IgD-negative memory B cell (primary cell): ENCODE measurements at regions not wholly inside any gene's neighbourhood (a gene's known extent, or its start where the extent isn't known, plus 50 kb on each side); places are given as distances from the start of the nearest gene placed in this dataset.

Experiments
- H3K27ac Mint-ChIP-seq, 3 donors: one replicate each; pipeline ENCODE4 v1.8.0; 2020 to 2022; ENCODE audit warnings: mild to moderate bottlenecking in 3 of 3, mixed read lengths in 3 of 3, moderate library complexity in 1 of 3
- H3K27me3 Mint-ChIP-seq: one replicate; pipeline ENCODE4 v1.8.0; 2021; ENCODE audit warnings: mixed read lengths
- H3K36me3 Mint-ChIP-seq: one replicate; pipeline ENCODE4 v1.8.0; 2020; ENCODE audit warnings: mild to moderate bottlenecking, mixed read lengths
- H3K4me1 Mint-ChIP-seq, 3 donors: one replicate each; pipeline ENCODE4 v1.8.0; 2020 to 2022; ENCODE audit warnings: mixed read lengths in 3 of 3, mild to moderate bottlenecking in 1 of 3
- H3K4me3 Mint-ChIP-seq, 4 donors: one replicate each; pipeline ENCODE4 v1.8.0; 2020 to 2022; ENCODE audit warnings: mild to moderate bottlenecking in 4 of 4, mixed read lengths in 4 of 4, moderate library complexity in 3 of 4
- H3K9me3 Mint-ChIP-seq, 3 donors: one replicate each; pipeline ENCODE4 v1.8.0; 2020 to 2021; ENCODE audit warnings: mixed read lengths in 3 of 3, mild to moderate bottlenecking in 1 of 3

GRCh38 chr22:22432479-22432878, 76.1 kb downstream of the ZNF280B start:
- Mint-ChIP-seq H3K4me1 (peaks cover 32 to 40% (median 38%) of the 10 kb centered on the region in 3 donors), H3K9me3 (peaks cover 2 to 16% (median 12%) of the 10 kb centered on the region in 3 donors), H3K4me3 (peak overlapping the region in 1 of 4 donors; percentile 23), H3K36me3 (peaks cover 3% of the 10 kb centered on the region), H3K27ac (peak overlapping the region in 1 of 3 donors; percentile 65), H3K27me3 (no peaks in the 10 kb centered on the region)

- H3K27ac Mint-ChIP-seq, result no peak overlapping the region
- peaks cover 3% of the 10 kb centered on the region for H3K27me3 Mint-ChIP-seq
- H3K36me3 Mint-ChIP-seq, result peaks cover 3% of the 10 kb centered on the region
- peaks cover 27 to 36% (median 35%) of the 10 kb centered on the region in 3 donors for H3K4me1 Mint-ChIP-seq
- H3K9me3 Mint-ChIP-seq, result peaks cover 2 to 16% (median 12%) of the 10 kb centered on the region in 3 donors
- H3K4me3 Mint-ChIP-seq, result peak overlapping the region in 1 of 4 donors; percentile 23
These were observed 75.6 kb downstream of the ZNF280B start for GRCh38 chr22:22432937-22433336.

GRCh38 chr22:22433770-22434169, 74.8 kb downstream of the ZNF280B start:
- Mint-ChIP-seq H3K27me3 (peaks cover 6% of the 10 kb centered on the region), H3K4me1 (peaks cover 23 to 35% (median 32%) of the 10 kb centered on the region in 3 donors), H3K36me3 (peaks cover 3% of the 10 kb centered on the region), H3K9me3 (peaks cover 2 to 16% (median 12%) of the 10 kb centered on the region in 3 donors), H3K4me3 (no peak overlapping the region), H3K27ac (no peak overlapping the region)
